C1 segment of cervical spinal cord (tissue), 14 donors: ENCODE measurements at regions not wholly inside any gene's neighbourhood (a gene's known extent, or its start where the extent isn't known, plus 50 kb on each side); places are given as distances from the start of the nearest gene placed in this dataset.

ENCODE experiments used
- DNase-seq, 14 donors: peaks; one replicate each; lab custom pipeline; 2025; lab: John Stamatoyannopoulos, UW

DNA sequence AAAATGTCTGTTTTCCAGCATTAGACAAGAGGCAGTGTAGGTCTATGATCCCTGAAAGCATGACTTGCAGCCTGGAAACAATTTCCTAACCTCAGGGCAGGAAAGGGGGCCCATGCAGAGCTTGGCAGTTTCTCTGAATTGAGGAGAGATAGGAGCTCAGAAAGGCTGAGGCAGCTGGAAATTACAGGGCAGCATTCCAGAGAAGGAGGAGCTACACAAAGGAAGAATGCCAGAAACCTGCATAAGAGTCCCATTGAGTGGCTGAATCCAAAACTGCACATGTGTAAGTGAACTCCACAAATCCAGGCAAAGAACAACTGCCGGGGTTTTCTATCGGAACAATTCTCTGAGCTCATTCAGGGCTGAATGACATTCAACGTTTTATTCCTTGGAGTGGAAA, 346.8 kb downstream of the PIK3R1 start:
- peak in 5 of 14 donors; percentile 6 to 19 (median 13) for DNase-seq

- no peak for DNase-seq
Observed at GRCh38 chr5:68565427-68565826, 349.9 kb downstream of the PIK3R1 start.

GRCh38 chr5:68576805-68577204, 361.2 kb downstream of the PIK3R1 start:
- no peak for DNase-seq

DNA sequence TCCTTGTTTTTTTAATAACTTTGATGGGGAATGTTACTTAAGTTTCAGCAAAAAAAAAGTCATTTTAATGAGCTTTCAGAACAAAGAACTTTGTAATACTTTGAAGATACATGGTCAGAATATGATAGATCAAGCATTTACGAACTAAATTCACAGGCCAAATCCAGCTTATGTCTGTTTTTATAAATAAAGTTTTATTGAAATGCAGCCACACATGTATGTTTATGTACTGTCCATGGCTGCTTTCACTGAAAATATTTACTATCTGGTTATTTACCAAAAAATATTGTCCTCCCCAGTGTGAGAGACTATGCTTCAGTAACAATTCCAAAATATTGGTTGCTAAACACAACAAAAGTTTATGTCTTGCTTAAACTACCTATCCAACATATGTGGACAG, 366.7 kb downstream of the PIK3R1 start:
- DNase-seq, result no peak

- DNase-seq, result no peak
Observed at GRCh38 chr5:68587171-68587570, 371.6 kb downstream of the PIK3R1 start.

- no peak for DNase-seq
Observed at GRCh38 chr5:68591850-68592249, 376.3 kb downstream of the PIK3R1 start.

DNA sequence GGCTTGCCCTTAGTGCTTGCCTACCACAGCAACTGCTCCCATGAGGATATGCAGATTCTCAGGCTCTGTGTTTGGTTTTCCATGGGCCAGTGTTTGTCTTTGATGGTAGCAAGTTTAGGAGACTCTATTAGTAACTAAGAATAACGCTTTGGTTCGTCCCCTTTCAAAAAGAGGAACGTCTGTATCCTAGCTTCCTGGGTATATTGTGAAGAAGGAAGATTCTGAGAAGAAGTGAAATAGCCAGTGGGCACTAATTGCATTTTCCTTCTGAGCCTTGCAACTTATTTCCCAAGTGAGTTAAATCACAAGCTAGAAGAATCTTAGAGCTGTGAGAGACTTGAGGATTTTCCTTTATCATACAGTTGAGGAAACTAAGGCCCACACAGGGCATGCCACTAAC, 376.8 kb downstream of the PIK3R1 start:
- DNase-seq, result no peak

DNA sequence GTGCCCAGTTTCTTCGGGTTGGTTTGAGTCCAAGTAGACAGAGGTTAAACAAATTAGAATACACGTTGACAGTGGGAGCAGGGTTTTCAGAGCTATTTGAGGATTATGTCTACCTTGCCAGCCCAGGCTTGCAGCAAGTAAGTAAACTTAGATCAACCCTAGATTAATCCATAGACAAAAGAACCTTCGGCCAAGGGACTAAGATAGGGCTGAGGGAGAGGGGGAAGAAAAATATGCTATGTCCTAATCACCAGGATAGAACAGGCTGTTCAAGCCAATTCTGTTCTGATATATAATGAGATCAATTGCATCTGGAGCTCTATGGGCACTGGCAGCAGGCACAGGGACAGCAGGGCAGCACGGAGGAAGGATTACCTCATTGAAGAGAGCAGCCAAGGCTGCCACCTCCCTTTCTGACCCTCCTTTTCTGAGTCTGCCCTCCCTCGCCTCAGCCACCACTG, 377.7 kb downstream of the PIK3R1 start:
- no peak for DNase-seq

GRCh38 chr5:68612972-68613371, 397.4 kb downstream of the PIK3R1 start:
- DNase-seq, result no peak

GRCh38 chr5:68618501-68618900, 402.9 kb downstream of the PIK3R1 start:
- DNase-seq, result no peak

DNA sequence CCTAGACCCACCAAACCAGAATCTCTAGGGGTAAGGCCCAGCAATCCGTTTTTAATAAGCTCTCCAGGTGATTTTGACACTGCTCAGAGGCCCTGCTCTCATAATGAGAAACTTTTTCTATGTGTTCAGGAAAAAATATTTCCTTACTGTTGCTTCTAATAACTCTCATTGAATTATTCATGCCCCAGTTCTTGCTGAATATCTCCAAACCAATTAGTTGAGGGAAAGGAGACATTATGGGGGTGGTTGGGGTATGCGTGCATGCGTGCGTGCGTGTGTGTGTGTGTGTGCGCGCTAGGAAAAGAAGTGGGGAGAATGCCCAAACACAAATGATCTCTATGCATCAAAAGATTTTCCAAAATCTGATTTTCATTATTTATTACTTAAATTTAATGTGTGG, 411.4 kb downstream of the PIK3R1 start:
- no peak for DNase-seq

GRCh38 chr5:68628082-68628814, 412.7 kb downstream of the PIK3R1 start:
- DNase-seq, result no peak

DNA sequence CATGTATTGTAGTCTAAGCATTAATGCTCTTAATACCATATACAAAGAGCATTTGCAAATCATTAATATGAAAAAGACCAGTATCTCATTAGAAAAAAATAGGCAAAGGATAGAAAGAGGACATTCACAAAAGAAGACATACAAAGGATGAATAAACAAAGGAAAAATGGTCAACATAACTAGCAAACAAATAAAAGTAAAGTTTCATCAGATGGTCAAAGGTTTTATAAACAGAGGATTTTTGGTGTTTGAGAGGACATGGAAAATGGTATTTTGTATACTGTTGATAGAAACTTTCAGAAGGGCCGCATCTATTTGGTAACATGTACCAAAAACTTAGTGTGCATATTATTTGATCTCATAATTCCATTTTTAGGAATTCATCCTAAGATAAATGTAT, 414.8 kb downstream of the PIK3R1 start:
- no peak for DNase-seq

DNA sequence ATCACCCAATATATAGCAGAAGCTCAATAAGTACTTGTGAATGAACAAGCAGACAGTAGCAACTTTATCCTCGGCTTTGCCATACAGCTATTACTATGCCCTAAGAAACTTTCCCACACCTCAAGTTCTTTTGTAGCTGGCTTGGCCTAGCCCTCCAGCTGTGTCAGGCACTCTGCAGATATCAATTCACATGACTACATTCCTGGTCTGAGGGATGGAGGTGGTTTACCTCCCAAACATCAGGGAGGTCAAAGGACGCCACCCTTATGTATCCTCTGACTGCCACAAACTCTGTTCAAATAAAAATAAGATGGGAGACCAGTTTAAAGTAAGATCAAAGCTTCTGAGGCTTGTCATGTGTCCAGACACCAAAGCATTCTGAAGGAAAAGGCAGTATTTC, 416.3 kb downstream of the PIK3R1 start:
- DNase-seq, result no peak

DNA sequence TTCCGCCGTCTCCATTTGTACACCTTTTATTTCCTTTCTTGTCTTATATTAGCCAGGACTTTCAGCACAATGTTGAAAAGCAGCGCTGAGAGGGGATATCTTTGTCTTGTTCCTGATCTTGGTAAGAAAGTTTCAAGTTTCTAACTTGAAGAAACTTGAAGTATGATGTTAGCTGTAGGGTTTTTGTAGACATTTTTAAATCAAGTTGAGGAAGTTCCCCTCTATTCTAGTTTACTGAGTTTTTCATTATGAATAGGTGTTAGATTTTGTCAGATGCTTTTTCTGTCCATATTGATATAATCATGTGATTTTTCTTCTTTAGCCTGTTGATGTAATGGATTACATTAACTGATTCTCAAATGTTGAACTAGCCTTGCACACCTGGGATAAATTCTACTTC, 425.7 kb downstream of the PIK3R1 start:
- no peak for DNase-seq

- no peak for DNase-seq
Observed at GRCh38 chr5:68643064-68643463, 427.5 kb downstream of the PIK3R1 start.

DNA sequence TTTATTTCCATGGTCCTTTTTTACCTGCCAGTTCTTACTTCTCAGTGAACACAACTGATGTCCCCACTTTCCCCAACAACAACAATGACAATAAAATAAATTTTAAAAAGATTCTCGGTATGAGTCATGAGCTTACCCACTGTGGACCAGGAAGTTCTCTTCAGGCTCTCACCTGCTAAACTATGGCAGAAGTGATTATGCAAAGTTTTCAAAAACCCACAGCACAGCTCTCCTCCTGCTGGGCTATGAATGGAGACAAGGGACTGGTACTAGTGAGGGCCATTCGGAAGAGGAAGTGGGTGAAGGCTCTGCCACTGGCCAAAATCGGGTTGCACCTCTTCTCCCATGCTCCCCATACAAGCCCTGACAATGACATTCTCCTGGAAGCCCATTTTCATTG, 429.4 kb downstream of the PIK3R1 start:
- DNase-seq, result no peak

DNA sequence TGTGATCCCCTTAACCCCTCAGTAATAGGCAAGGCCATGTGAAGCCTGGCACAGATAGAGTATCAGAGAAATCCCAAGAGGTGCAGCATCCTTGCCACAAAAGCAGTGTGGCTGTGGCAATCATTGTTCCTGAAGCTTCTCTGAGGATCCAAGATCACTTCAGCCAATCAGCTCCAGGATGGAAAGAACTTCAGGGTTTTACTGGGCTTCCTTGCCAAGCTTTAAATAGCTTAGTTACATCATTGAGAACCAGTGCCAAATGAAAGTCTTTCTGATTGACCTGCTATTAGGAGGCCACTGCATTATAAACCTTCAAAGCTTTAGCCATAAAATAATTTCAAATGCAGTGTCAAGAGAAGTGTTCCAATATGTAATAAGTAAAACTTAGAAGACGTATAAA, 430.6 kb downstream of the PIK3R1 start:
- DNase-seq, result no peak

GRCh38 chr5:68647743-68648142, 432.2 kb downstream of the PIK3R1 start:
- DNase-seq, result no peak

- DNase-seq, result no peak
Observed at GRCh38 chr5:68648944-68649857, 433.6 kb downstream of the PIK3R1 start.

- DNase-seq, result no peak
Observed at GRCh38 chr5:68652534-68652965, 437.0 kb downstream of the PIK3R1 start.

- DNase-seq, result no peak
Observed at GRCh38 chr5:68653471-68653870, 437.9 kb downstream of the PIK3R1 start.
